GM21381 (cell line): ENCODE measurements at regions not wholly inside any gene's neighbourhood (a gene's known extent, or its start where the extent isn't known, plus 50 kb on each side); places are given as distances from the start of the nearest gene placed in this dataset.
"Not testable (repeated sequence)": the region's sequence is repeated elsewhere in the genome, so short reads cannot be mapped to it uniquely, and the experiment has no call there.

Experiments used
- ATAC-seq: cut with Tn5 transposase; IDR thresholded peaks from one replicate; pipeline ENCODE4 v1.9.1; 2021; ENCODE audit warnings: mild to moderate bottlenecking, moderate library complexity; ENCODE audit not compliant: unreplicated experiment

- no peak for ATAC-seq
These were observed 173.4 kb downstream of the BMP7 start for GRCh38 chr20:57092900-57093530.

GRCh38 chr20:57093766-57094165 is 172.7 kb downstream of the BMP7 start:
- no peak for ATAC-seq

- ATAC-seq = no peak
These were observed 172.1 kb downstream of the BMP7 start for GRCh38 chr20:57094252-57094891.

- no peak for ATAC-seq
These were observed 171.4 kb downstream of the BMP7 start for GRCh38 chr20:57094991-57095390.

- no peak for ATAC-seq
These were observed 171.0 kb downstream of the BMP7 start for GRCh38 chr20:57095426-57095825.

GRCh38 chr20:57097245-57097915 is 169.1 kb downstream of the BMP7 start:
- no peak for ATAC-seq

GRCh38 chr20:57102160-57102559 is 164.3 kb downstream of the BMP7 start:
- no peak for ATAC-seq

- no peak for ATAC-seq
These were observed 163.9 kb downstream of the BMP7 start for GRCh38 chr20:57102566-57102965.

- no peak for ATAC-seq
These were observed 163.2 kb downstream of the BMP7 start for GRCh38 chr20:57103146-57103800.

GRCh38 chr20:57104113-57104512 is 162.3 kb downstream of the BMP7 start:
- ATAC-seq = no peak

- ATAC-seq = no peak
These were observed 161.7 kb downstream of the BMP7 start for GRCh38 chr20:57104651-57105204.

- no peak for ATAC-seq
These were observed 160.3 kb downstream of the BMP7 start for GRCh38 chr20:57106030-57106682.

GRCh38 chr20:57106692-57107091 is 159.7 kb downstream of the BMP7 start:
- ATAC-seq = no peak

- ATAC-seq = no peak
These were observed 159.2 kb downstream of the BMP7 start for GRCh38 chr20:57107208-57107607.

GRCh38 chr20:57108218-57108617 is 158.2 kb downstream of the BMP7 start:
- no peak for ATAC-seq

GRCh38 chr20:57108742-57109570 is 157.5 kb downstream of the BMP7 start:
- no peak for ATAC-seq

- ATAC-seq = no peak
These were observed 156.9 kb downstream of the BMP7 start for GRCh38 chr20:57109571-57109953.

GRCh38 chr20:57110121-57111027 is 156.1 kb downstream of the BMP7 start:
- ATAC-seq = not testable (repeated sequence)

GRCh38 chr20:57111028-57111373 is 155.4 kb downstream of the BMP7 start:
- no peak for ATAC-seq
